HCT116 (cell line): ENCODE measurements at regions not wholly inside any gene's neighbourhood (a gene's known extent, or its start where the extent isn't known, plus 50 kb on each side); places are given as distances from the start of the nearest gene placed in this dataset.

Experiments used
- ATAC-seq: fragments of 200-7000 bp; cut with Tn5 transposase; 2 replicates; pipeline ENCODE4 v1.9.1; 2020; ENCODE audit warnings: mild to moderate bottlenecking, moderate library complexity
- BruUV-seq: library from RNA; stranded (reverse); fragments of 400-500 nt; replicated peaks from 2 replicates; lab custom pipeline; 2021; lab: Mats Ljungman, UMichigan
- CTCF ChIA-PET: fragments of 300-600 bp; sonication (Branson Sonifier 250); formaldehyde crosslinking; loops from one replicate; lab custom pipeline; 2021; ENCODE audit warnings: antibody characterized with exemption; lab: Charles Lee
- POLR2A ChIA-PET: fragments of 300-600, 350-600 bp; sonication (Branson Sonifier 250); formaldehyde crosslinking; loops from one replicate; lab custom pipeline; 2021; ENCODE audit warnings: antibody characterized with exemption; lab: Charles Lee
- RAD21 ChIA-PET, 2 experiments: fragments of 300-600 bp; sonication (Branson Sonifier 250); formaldehyde crosslinking; loops; one replicate each; lab custom pipeline; 2023; ENCODE audit warnings: low total read pairs in 2 of 2; ENCODE audit not compliant: uncharacterized antibody in 2 of 2, unreplicated experiment in 2 of 2, low non-redundant PET in 1 of 2; lab: Charles Lee
- DNase-seq: peaks from one replicate; pipeline ENCODE4 v3.0.0-alpha.2; 2010; ENCODE audit warnings: low read depth, low spot score
- H2AFZ ChIP-seq: fragments of 200-600 bp; shearing (Covaris generic), sonication (generic); 2 replicates; pipeline ENCODE4 v1.6.1; 2017; ENCODE audit warnings: low read depth, mixed run types, mixed read lengths, antibody characterized with exemption, low read length; ENCODE audit not compliant: poor library complexity, severe bottlenecking
- H3K27ac ChIP-seq: 2 replicates; pipeline ENCODE4 v1.5.1; 2012; ENCODE audit warnings: low read depth, low read length
- H3K27me3 ChIP-seq: fragments of 200-600 bp; sonication (generic); 2 replicates; pipeline ENCODE4 v1.6.1; 2016; ENCODE audit warnings: mixed run types, low read length, mixed read lengths; ENCODE audit not compliant: insufficient read depth
- H3K36me3 ChIP-seq, 2 experiments: fragments of 200-500 bp in 1 of 2; fragments of 200-600 bp in 1 of 2; sonication (Bioruptor generic) in 1 of 2; sonication (generic) in 1 of 2; 2 replicates each; pipeline versions ENCODE4 v1.5.1 to v1.6.1; 2014 to 2016; ENCODE audit warnings: low read length in 2 of 2, inconsistent platforms in 1 of 2, mixed read lengths in 1 of 2, mixed run types in 1 of 2; ENCODE audit not compliant: insufficient read depth in 2 of 2, control insufficient read depth in 1 of 2
- H3K4me1 ChIP-seq, 2 experiments: fragments of 200-600 bp in 1 of 2; sonication (generic) in 1 of 2; 2 replicates each; pipeline versions ENCODE4 v1.5.1 to v1.6.1; 2012 to 2017; ENCODE audit warnings: low read length in 2 of 2, inconsistent platforms in 1 of 2, mild to moderate bottlenecking in 1 of 2, mixed read lengths in 1 of 2, mixed run types in 1 of 2, moderate library complexity in 1 of 2; ENCODE audit not compliant: insufficient read depth in 2 of 2, control insufficient read depth in 1 of 2
- H3K4me2 ChIP-seq: fragments of 200-600 bp; sonication (generic); 2 replicates; pipeline ENCODE4 v1.6.1; 2017; ENCODE audit warnings: mixed run types, low read length, mixed read lengths
- H3K4me3 ChIP-seq, 2 experiments: fragments of 200-600 bp in 1 of 2; sonication (generic) in 1 of 2; replicated peaks in 1 of 2; 2 replicates each; pipeline ENCODE4 v1.5.1; 2011 to 2016; ENCODE audit warnings: low read length in 2 of 2, control low read depth in 1 of 2, low read depth in 1 of 2, mild to moderate bottlenecking in 1 of 2, mixed read lengths in 1 of 2, mixed run types in 1 of 2
- H3K79me2 ChIP-seq: fragments of 200-600 bp; sonication (generic); 2 replicates; pipeline ENCODE4 v1.6.1; 2017; ENCODE audit warnings: mild to moderate bottlenecking, mixed run types, low read length, moderate library complexity, mixed read lengths; ENCODE audit not compliant: insufficient read depth
- H3K9ac ChIP-seq: fragments of 200-600 bp; sonication (generic); 2 replicates; pipeline ENCODE4 v1.6.1; 2016; ENCODE audit warnings: low read length, mixed read lengths
- H3K9me2 ChIP-seq: fragments of 200-600 bp; sonication (generic), shearing (Covaris generic); 2 replicates; pipeline ENCODE4 v1.6.1; 2017; ENCODE audit warnings: mixed run types, mild to moderate bottlenecking, moderate library complexity; ENCODE audit not compliant: insufficient read depth
- H3K9me3 ChIP-seq, 2 experiments: fragments of 200-500 bp in 1 of 2; fragments of 200-600 bp in 1 of 2; sonication (Bioruptor generic) in 1 of 2; sonication (generic) in 1 of 2; 2 replicates each; pipeline ENCODE4 v1.6.1; 2014 to 2017; ENCODE audit warnings: low read length in 2 of 2, mixed read lengths in 2 of 2, inconsistent platforms in 1 of 2, low read depth in 1 of 2, mild to moderate bottlenecking in 1 of 2, mixed run types in 1 of 2, moderate library complexity in 1 of 2; ENCODE audit not compliant: control insufficient read depth in 1 of 2, insufficient read depth in 1 of 2
- H4K20me1 ChIP-seq: fragments of 200-600 bp; sonication (generic), shearing (Covaris generic); 2 replicates; pipeline ENCODE4 v1.6.1; 2017; ENCODE audit warnings: mixed run types, mild to moderate bottlenecking, moderate library complexity; ENCODE audit not compliant: insufficient read depth
- ATF3 ChIP-seq: IDR thresholded peaks from 2 replicates; pipeline ENCODE4 v1.6.1; 2012
- CBX3 ChIP-seq: IDR thresholded peaks from 2 replicates; pipeline ENCODE4 v1.6.1; 2012; ENCODE audit warnings: low read depth
- CEBPB ChIP-seq: IDR thresholded peaks from 2 replicates; pipeline ENCODE4 v1.6.1; 2012; ENCODE audit warnings: low read depth
- CTCF ChIP-seq, 3 experiments: fragments of 200-600 bp in 1 of 3; sonication (generic) in 1 of 3; IDR thresholded peaks in 2 of 3; conservative IDR thresholded peaks in 1 of 3; 2 replicates each; pipeline ENCODE4 v1.5.1; 2012 to 2017; ENCODE audit warnings: low read depth in 2 of 3, low read length in 2 of 3, antibody characterized with exemption in 1 of 3, borderline replicate concordance in 1 of 3, control low read depth in 1 of 3, mild to moderate bottlenecking in 1 of 3, mixed read lengths in 1 of 3, mixed run types in 1 of 3, moderate library complexity in 1 of 3; ENCODE audit not compliant: insufficient read depth in 1 of 3
- EZH2 ChIP-seq: fragments of 200-600 bp; sonication (generic); IDR thresholded peaks from 2 replicates; pipeline ENCODE4 v1.6.1; 2017; ENCODE audit warnings: antibody characterized with exemption, mixed run types
- EZH2phosphoT487 ChIP-seq: fragments of 200-600 bp; IDR thresholded peaks from 2 replicates; pipeline ENCODE4 v1.6.1; 2018; ENCODE audit warnings: antibody characterized with exemption, borderline replicate concordance
- FOSL1 ChIP-seq: IDR thresholded peaks from 2 replicates; pipeline ENCODE4 v1.6.1; 2012; ENCODE audit warnings: low read depth
- JUND ChIP-seq: IDR thresholded peaks from 2 replicates; pipeline ENCODE4 v1.6.1; 2012
- POLR2AphosphoS5 ChIP-seq: IDR thresholded peaks from 2 replicates; pipeline ENCODE4 v1.6.1; 2011; ENCODE audit warnings: mild to moderate bottlenecking, low read depth, low read length, moderate library complexity
- RAD21 ChIP-seq: IDR thresholded peaks from 2 replicates; pipeline ENCODE4 v1.6.1; 2012; ENCODE audit warnings: low read depth, mild to moderate bottlenecking
- REST ChIP-seq: IDR thresholded peaks from 2 replicates; pipeline ENCODE4 v1.6.1; 2012; ENCODE audit warnings: low read depth
- SP1 ChIP-seq: IDR thresholded peaks from 2 replicates; pipeline ENCODE4 v1.6.1; 2012; ENCODE audit warnings: low read depth
- SRF ChIP-seq: IDR thresholded peaks from 2 replicates; pipeline ENCODE4 v1.6.1; 2012; ENCODE audit warnings: low read depth
- YY1 ChIP-seq: IDR thresholded peaks from 2 replicates; pipeline ENCODE4 v1.6.1; 2011; ENCODE audit warnings: low read length, low read depth, moderate library complexity, mild to moderate bottlenecking; ENCODE audit not compliant: insufficient replicate concordance; ENCODE audit errors: extremely low read depth
- ZFX ChIP-seq: fragments of 450-650 bp; IDR thresholded peaks from 2 replicates; pipeline ENCODE4 v1.6.1; 2017
- intact Hi-C: fragments of 100-400 bp; cut with micrococcal nuclease; formaldehyde crosslinking; loops from 2 replicates; pipeline ENCODE4 v1.10.0; 2022

GRCh38 chr7:31203551-31203950 lies 137.0 kb downstream of the NEUROD6 start:
- intact Hi-C loops, result no loop called here
- no peaks in the 10 kb centered on the region for H3K9me3 ChIP-seq
- no peaks in the 10 kb centered on the region for H3K79me2 ChIP-seq
- DNase-seq (no peak), ATAC-seq (no peak)
- H3K36me3 ChIP-seq, result no peaks in the 10 kb centered on the region
- TF ChIP-seq ATF3 (no peak), EZH2 (no peak), YY1 (no peak), EZH2phosphoT487 (no peak), FOSL1 (no peak), CBX3 (no peak), ZFX (no peak), RAD21 (no peak), CTCF (IDR thresholded peaks at IDR 0.05 in 2 of 3, conservative IDR thresholded peaks at IDR 0.05 in 1 of 3; ENCODE audit: borderline replicate concordance in 1 of 3, insufficient read depth in 1 of 3, low read depth in 2 of 3, low read length in 2 of 3) (no peak), CEBPB (no peak), POLR2AphosphoS5 (no peak), REST (no peak), SRF (no peak), SP1 (no peak), JUND (no peak)
- no peaks in the 10 kb centered on the region for H3K4me1 ChIP-seq
- H3K27ac ChIP-seq, result no peak overlapping the region
- H3K9ac ChIP-seq, result no peak overlapping the region
- H3K9me2 ChIP-seq, result no peaks in the 10 kb centered on the region
- no TSS peak for BruUV-seq
- no peak overlapping the region for H3K4me2 ChIP-seq
- no peaks in the 10 kb centered on the region for H4K20me1 ChIP-seq
- no peak overlapping the region for H2AFZ ChIP-seq
- POLR2A ChIA-PET, result no interaction called here
- H3K4me3 ChIP-seq, result no peak overlapping the region
- peaks cover 7% of the 10 kb centered on the region; the same call in 1 of the 2 replicates for H3K27me3 ChIP-seq
- RAD21 ChIA-PET, result no interaction called here
- CTCF ChIA-PET, result no interaction called here
